Erythroblast (primary cell): ENCODE measurements at regions not wholly inside any gene's neighbourhood (a gene's known extent, or its start where the extent isn't known, plus 50 kb on each side); places are given as distances from the start of the nearest gene placed in this dataset.

ENCODE experiments used
- GATA1 ChIP-seq: IDR thresholded peaks from 2 replicates; pipeline ENCODE4 v1.6.1; 2011; ENCODE audit warnings: low read depth, mild to moderate bottlenecking, control low read depth, low read length, moderate library complexity
- POLR2A ChIP-seq: IDR thresholded peaks from 2 replicates; pipeline ENCODE4 v1.6.1; 2011; ENCODE audit warnings: mild to moderate bottlenecking, low read length

DNA sequence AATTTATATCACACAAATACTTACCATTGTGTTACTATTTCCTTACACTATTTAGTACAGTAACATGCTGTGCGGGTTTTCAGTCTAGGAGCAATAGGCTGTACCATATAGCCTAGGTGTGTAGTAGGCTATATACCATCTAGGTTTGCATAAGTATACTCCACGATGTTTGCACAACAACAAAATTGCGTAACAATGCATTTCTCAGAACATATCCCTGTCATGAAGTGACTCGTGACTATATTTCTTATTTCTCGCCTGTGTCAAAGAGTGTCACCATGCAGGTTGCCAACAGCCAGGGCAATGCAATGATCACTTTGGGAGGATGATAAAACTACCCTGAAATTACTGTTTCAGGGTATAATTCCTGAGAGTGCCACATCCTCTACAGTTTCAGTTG lies 65.6 kb upstream of the CD180 start:
- TF ChIP-seq POLR2A: no peak
- no peak for TF ChIP-seq GATA1
